ENCODE measurements at regions not wholly inside any gene's neighbourhood (a gene's known extent, or its start where the extent isn't known, plus 50 kb on each side); places are given as distances from the start of the nearest gene placed in this dataset.
"Not testable (repeated sequence)": the region's sequence is repeated elsewhere in the genome, so short reads cannot be mapped to it uniquely, and the experiment has no call there.

GRCh38 chr2:191500566-191500883 lies 177.4 kb upstream of the NABP1 start:
- Histone ChIP-seq H3K4me3 (IDR thresholded peaks at IDR 0.05; ENCODE audit: insufficient read depth, low read depth, low read length) (no peak overlapping the region), H3K9ac (no peak overlapping the region), H2AFZ (ENCODE audit: low read depth) (no peak overlapping the region), H3K27me3 (ENCODE audit: insufficient read depth, low read depth) (no peaks in the 10 kb centered on the region), H4K20me1 (ENCODE audit: insufficient read depth) (no peaks in the 10 kb centered on the region), H3K4me2 (no peak overlapping the region), H3K27ac (no peak overlapping the region), H3K79me2 (ENCODE audit: insufficient read depth, low read depth) (no peaks in the 10 kb centered on the region), H3K4me1 (ENCODE audit: low read depth, poor library complexity, severe bottlenecking) (no peaks in the 10 kb centered on the region), H3K36me3 (ENCODE audit: insufficient read depth) (no peaks in the 10 kb centered on the region)
- no peak for TF ChIP-seq CTCF (conservative IDR thresholded peaks at IDR 0.05; ENCODE audit: low read depth, low read length)

GRCh38 chr2:191500884-191501560 lies 176.9 kb upstream of the NABP1 start:
- Histone ChIP-seq H3K79me2 (ENCODE audit: insufficient read depth, low read depth) (no peaks in the 10 kb centered on the region), H3K9ac (no peak overlapping the region), H3K4me3 (IDR thresholded peaks at IDR 0.05; ENCODE audit: insufficient read depth, low read depth, low read length) (no peak overlapping the region), H2AFZ (ENCODE audit: low read depth) (no peak overlapping the region), H3K27me3 (ENCODE audit: insufficient read depth, low read depth) (no peaks in the 10 kb centered on the region), H4K20me1 (ENCODE audit: insufficient read depth) (no peaks in the 10 kb centered on the region), H3K36me3 (ENCODE audit: insufficient read depth) (no peaks in the 10 kb centered on the region), H3K4me2 (no peak overlapping the region), H3K4me1 (ENCODE audit: low read depth, poor library complexity, severe bottlenecking) (no peaks in the 10 kb centered on the region), H3K27ac (no peak overlapping the region)
- TF ChIP-seq CTCF (conservative IDR thresholded peaks at IDR 0.05; ENCODE audit: low read depth, low read length) = no peak

GRCh38 chr2:191501561-191502168 lies 176.3 kb upstream of the NABP1 start:
- Histone ChIP-seq H3K79me2 (ENCODE audit: insufficient read depth, low read depth) (no peaks in the 10 kb centered on the region), H4K20me1 (ENCODE audit: insufficient read depth) (no peaks in the 10 kb centered on the region), H3K9ac (no peak overlapping the region), H3K27me3 (ENCODE audit: insufficient read depth, low read depth) (no peaks in the 10 kb centered on the region), H2AFZ (ENCODE audit: low read depth) (no peak overlapping the region), H3K36me3 (ENCODE audit: insufficient read depth) (no peaks in the 10 kb centered on the region), H3K4me1 (ENCODE audit: low read depth, poor library complexity, severe bottlenecking) (no peaks in the 10 kb centered on the region), H3K27ac (no peak overlapping the region), H3K4me3 (IDR thresholded peaks at IDR 0.05; ENCODE audit: insufficient read depth, low read depth, low read length) (no peak overlapping the region), H3K4me2 (no peak overlapping the region)
- no peak; the same call in 1 of the 2 replicates for TF ChIP-seq CTCF (conservative IDR thresholded peaks at IDR 0.05; ENCODE audit: low read depth, low read length)

- Histone ChIP-seq H3K4me3 (IDR thresholded peaks at IDR 0.05; ENCODE audit: insufficient read depth, low read depth, low read length) (no peak overlapping the region), H4K20me1 (ENCODE audit: insufficient read depth) (no peaks in the 10 kb centered on the region), H3K27me3 (ENCODE audit: insufficient read depth, low read depth) (no peaks in the 10 kb centered on the region), H3K27ac (no peak overlapping the region), H3K36me3 (ENCODE audit: insufficient read depth) (no peaks in the 10 kb centered on the region), H3K4me2 (no peak overlapping the region), H3K4me1 (ENCODE audit: low read depth, poor library complexity, severe bottlenecking) (no peaks in the 10 kb centered on the region), H3K79me2 (ENCODE audit: insufficient read depth, low read depth) (no peaks in the 10 kb centered on the region), H2AFZ (ENCODE audit: low read depth) (no peak overlapping the region), H3K9ac (no peak overlapping the region)
- no peak for TF ChIP-seq CTCF (conservative IDR thresholded peaks at IDR 0.05; ENCODE audit: low read depth, low read length)
Observed at GRCh38 chr2:191506515-191506914, 171.4 kb upstream of the NABP1 start.

- not testable (repeated sequence) for H3K4me1 ChIP-seq (ENCODE audit: low read depth, poor library complexity, severe bottlenecking); H3K4me3 ChIP-seq (IDR thresholded peaks at IDR 0.05; ENCODE audit: insufficient read depth, low read depth, low read length); H3K4me2 ChIP-seq; H2AFZ ChIP-seq (ENCODE audit: low read depth); H3K27me3 ChIP-seq (ENCODE audit: insufficient read depth, low read depth); H3K36me3 ChIP-seq (ENCODE audit: insufficient read depth); H3K9ac ChIP-seq; H4K20me1 ChIP-seq (ENCODE audit: insufficient read depth); H3K79me2 ChIP-seq (ENCODE audit: insufficient read depth, low read depth); H3K27ac ChIP-seq
Observed at GRCh38 chr2:191507252-191507853, 170.6 kb upstream of the NABP1 start.
